ENCODE measurements at regions not wholly inside any gene's neighbourhood (a gene's known extent, or its start where the extent isn't known, plus 50 kb on each side); places are given as distances from the start of the nearest gene placed in this dataset.

- intact Hi-C loops (cut with DNase I): no loop called here
- Histone ChIP-seq H3K4me3 (no peak overlapping the region), H3K27ac (no peak overlapping the region), H3K9me3 (no peaks in the 10 kb centered on the region), H3K27me3 (no peaks in the 10 kb centered on the region), H3K4me1 (no peaks in the 10 kb centered on the region), H3K9ac (ENCODE audit: low read depth in 2 of 2, low read length in 2 of 2) (no peak overlapping the region), H3K36me3 (no peaks in the 10 kb centered on the region)
- DNase-seq: no peak
- TF ChIP-seq CTCF (IDR thresholded peaks at IDR 0.05): no peak
Measured at GRCh38 chr5:38653389-38653788, 96.9 kb upstream of the LIFR start.

- Histone ChIP-seq H3K27ac (no peak overlapping the region), H3K36me3 (no peaks in the 10 kb centered on the region), H3K4me3 (no peak overlapping the region), H3K4me1 (no peaks in the 10 kb centered on the region), H3K27me3 (no peaks in the 10 kb centered on the region), H3K9ac (ENCODE audit: low read depth in 2 of 2, low read length in 2 of 2) (no peak overlapping the region), H3K9me3 (no peaks in the 10 kb centered on the region)
- no peak for TF ChIP-seq CTCF (IDR thresholded peaks at IDR 0.05)
- no peak for DNase-seq
- intact Hi-C loops (cut with DNase I): no loop called here
Measured at GRCh38 chr5:38655691-38656090, 99.2 kb upstream of the LIFR start.

GRCh38 chr5:38656568-38656967, 100.1 kb upstream of the LIFR start:
- intact Hi-C loops (cut with DNase I): no loop called here

GRCh38 chr5:38657020-38657419, 100.6 kb upstream of the LIFR start:
- Histone ChIP-seq H3K27ac (no peak overlapping the region), H3K36me3 (no peaks in the 10 kb centered on the region), H3K4me3 (no peak overlapping the region), H3K9me3 (no peaks in the 10 kb centered on the region), H3K4me1 (no peaks in the 10 kb centered on the region), H3K27me3 (no peaks in the 10 kb centered on the region), H3K9ac (ENCODE audit: low read depth in 2 of 2, low read length in 2 of 2) (no peak overlapping the region)
- no peak for DNase-seq
- TF ChIP-seq CTCF (IDR thresholded peaks at IDR 0.05): no peak
- intact Hi-C loops (cut with DNase I): no loop called here

More at GRCh38 chr5:38656568-38656967, 100.1 kb upstream of the LIFR start:
- Histone ChIP-seq H3K27me3 (no peaks in the 10 kb centered on the region), H3K9me3 (no peaks in the 10 kb centered on the region), H3K27ac (no peak overlapping the region), H3K4me1 (no peaks in the 10 kb centered on the region), H3K4me3 (no peak overlapping the region), H3K9ac (ENCODE audit: low read depth in 2 of 2, low read length in 2 of 2) (no peak overlapping the region), H3K36me3 (no peaks in the 10 kb centered on the region)
- DNase-seq: no peak
- no peak for TF ChIP-seq CTCF (IDR thresholded peaks at IDR 0.05)

- Histone ChIP-seq H3K9ac (ENCODE audit: low read depth in 2 of 2, low read length in 2 of 2) (no peak overlapping the region), H3K27ac (no peak overlapping the region), H3K36me3 (no peaks in the 10 kb centered on the region), H3K4me1 (no peaks in the 10 kb centered on the region), H3K9me3 (no peaks in the 10 kb centered on the region), H3K27me3 (no peaks in the 10 kb centered on the region), H3K4me3 (no peak overlapping the region)
- no peak for DNase-seq
- TF ChIP-seq CTCF (IDR thresholded peaks at IDR 0.05): no peak
- intact Hi-C loops (cut with DNase I): no loop called here
Measured at GRCh38 chr5:38660194-38660668, 103.8 kb upstream of the LIFR start.

GRCh38 chr5:38662090-38662489, 105.6 kb upstream of the LIFR start:
- Histone ChIP-seq H3K9ac (ENCODE audit: low read depth in 2 of 2, low read length in 2 of 2) (no peak overlapping the region), H3K9me3 (no peaks in the 10 kb centered on the region), H3K4me3 (no peak overlapping the region), H3K4me1 (no peaks in the 10 kb centered on the region), H3K27ac (no peak overlapping the region), H3K36me3 (no peaks in the 10 kb centered on the region), H3K27me3 (no peaks in the 10 kb centered on the region)
- no peak for TF ChIP-seq CTCF (IDR thresholded peaks at IDR 0.05)
- no peak for DNase-seq
- intact Hi-C loops (cut with DNase I): no loop called here

Data from colonic mucosa (tissue), 4 donors.